T-helper 9 cell (primary cell): ENCODE measurements at regions not wholly inside any gene's neighbourhood (a gene's known extent, or its start where the extent isn't known, plus 50 kb on each side); places are given as distances from the start of the nearest gene placed in this dataset.

Source experiments
- DNase-seq: peaks from one replicate; pipeline ENCODE4 v3.0.0-alpha.2; 2020

- DNase-seq, result no peak
These were observed 423.6 kb upstream of the TPM1 start for GRCh38 chr15:62618846-62619504.

- no peak for DNase-seq
These were observed 423.0 kb upstream of the TPM1 start for GRCh38 chr15:62619526-62619925.

GRCh38 chr15:62622775-62623174, 419.8 kb upstream of the TPM1 start:
- no peak for DNase-seq

- no peak for DNase-seq
These were observed 417.8 kb upstream of the TPM1 start for GRCh38 chr15:62624547-62625378.

GRCh38 chr15:62625429-62626033, 417.0 kb upstream of the TPM1 start:
- DNase-seq, result no peak

- no peak for DNase-seq
These were observed 415.6 kb upstream of the TPM1 start for GRCh38 chr15:62626903-62627302.

GRCh38 chr15:62631076-62631724, 411.3 kb upstream of the TPM1 start:
- DNase-seq, result no peak

GRCh38 chr15:62636823-62637573, 405.5 kb upstream of the TPM1 start:
- no peak for DNase-seq

GRCh38 chr15:62637574-62637897, 405.0 kb upstream of the TPM1 start:
- DNase-seq, result no peak

GRCh38 chr15:62637950-62638619, 404.5 kb upstream of the TPM1 start:
- DNase-seq, result no peak

GRCh38 chr15:62639432-62639831, 403.1 kb upstream of the TPM1 start:
- DNase-seq, result no peak

- DNase-seq, result no peak
These were observed 402.5 kb upstream of the TPM1 start for GRCh38 chr15:62639906-62640605.

GRCh38 chr15:62641825-62642224, 400.7 kb upstream of the TPM1 start:
- no peak for DNase-seq

GRCh38 chr15:62643572-62643971, 399.0 kb upstream of the TPM1 start:
- DNase-seq, result no peak

- no peak for DNase-seq
These were observed 398.2 kb upstream of the TPM1 start for GRCh38 chr15:62644216-62644888.

- no peak for DNase-seq
These were observed 397.4 kb upstream of the TPM1 start for GRCh38 chr15:62644889-62645742.

- DNase-seq, result no peak
These were observed 395.2 kb upstream of the TPM1 start for GRCh38 chr15:62647202-62647842.

GRCh38 chr15:62647843-62648505, 394.6 kb upstream of the TPM1 start:
- DNase-seq, result no peak

GRCh38 chr15:62648954-62649353, 393.6 kb upstream of the TPM1 start:
- no peak for DNase-seq
